ENCODE measurements at regions not wholly inside any gene's neighbourhood (a gene's known extent, or its start where the extent isn't known, plus 50 kb on each side); places are given as distances from the start of the nearest gene placed in this dataset.

DNA sequence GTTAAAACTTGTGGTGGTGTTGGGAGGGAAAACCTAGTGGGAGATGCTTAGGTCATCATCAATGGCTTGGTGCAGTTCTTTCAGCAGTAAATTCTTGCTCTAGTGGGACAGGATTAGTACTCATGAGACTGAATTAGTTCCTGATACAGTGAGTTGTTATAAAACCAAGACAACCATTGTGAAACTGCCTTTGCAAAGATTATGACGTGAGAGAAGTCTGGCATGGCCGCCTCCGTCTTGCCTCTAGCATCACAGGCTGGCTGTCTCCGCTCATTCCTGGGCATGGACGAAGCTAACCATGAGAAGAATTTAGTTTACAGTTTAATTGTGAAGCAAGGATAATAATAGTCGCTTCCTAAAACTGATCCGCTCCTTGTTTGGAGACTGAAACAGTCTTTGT, 186.4 kb downstream of the KIF20B start:
- DNase-seq, result no peak

DNA sequence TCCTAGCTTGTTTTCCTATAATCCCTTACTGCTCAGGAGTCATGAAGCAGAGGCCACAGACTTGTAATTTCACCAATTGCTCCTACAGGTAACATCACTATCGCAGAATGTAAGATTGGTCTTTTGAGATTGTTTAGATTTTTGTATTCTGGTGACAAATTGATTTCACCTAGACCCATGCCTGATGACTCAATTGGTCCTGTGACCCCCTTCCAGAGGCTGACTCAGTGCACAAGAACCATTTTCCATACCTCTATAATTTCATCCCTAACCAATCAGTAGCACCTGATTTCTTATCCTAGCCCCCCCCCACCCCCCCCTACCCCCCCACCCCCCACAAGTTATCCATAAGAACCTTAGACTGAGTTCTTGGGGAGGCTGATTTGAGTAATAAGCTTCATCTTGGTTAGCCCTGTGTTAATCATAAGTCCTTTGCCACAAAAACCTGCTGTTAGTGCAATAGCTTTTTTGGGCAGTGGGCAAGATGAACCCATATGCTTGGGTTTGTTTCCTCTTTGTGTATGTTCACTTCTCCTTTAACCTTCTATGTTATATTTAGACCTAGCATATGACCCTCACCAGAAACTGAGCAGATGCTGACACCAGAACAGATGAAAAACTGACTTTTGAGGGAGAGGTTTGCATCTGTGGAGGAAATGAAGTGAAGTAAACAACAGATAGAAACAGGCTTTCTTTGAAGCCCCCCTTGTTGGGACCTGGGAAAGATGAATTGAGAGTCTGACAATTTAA, 187.1 kb downstream of the KIF20B start:
- no peak for DNase-seq

DNA sequence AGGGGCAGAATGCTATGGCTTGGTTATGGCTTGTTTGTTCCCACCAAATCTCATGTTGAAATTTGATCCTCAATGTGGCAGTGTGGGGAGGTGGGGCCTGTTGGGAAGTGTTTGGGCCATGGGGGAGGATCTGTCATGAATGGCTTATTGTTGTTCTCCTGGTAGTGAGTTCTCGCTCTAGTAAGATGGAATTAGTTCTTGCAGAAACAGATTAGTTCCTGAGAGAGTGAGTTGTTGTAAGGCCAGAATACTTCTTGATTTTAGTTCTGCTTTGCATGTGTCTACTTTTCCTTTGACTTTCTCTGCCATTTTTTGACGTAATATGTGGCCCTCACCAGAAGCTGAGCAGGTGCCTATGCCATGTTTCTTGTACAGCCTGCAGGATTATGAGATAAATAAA, 188.2 kb downstream of the KIF20B start:
- no peak for DNase-seq

DNA sequence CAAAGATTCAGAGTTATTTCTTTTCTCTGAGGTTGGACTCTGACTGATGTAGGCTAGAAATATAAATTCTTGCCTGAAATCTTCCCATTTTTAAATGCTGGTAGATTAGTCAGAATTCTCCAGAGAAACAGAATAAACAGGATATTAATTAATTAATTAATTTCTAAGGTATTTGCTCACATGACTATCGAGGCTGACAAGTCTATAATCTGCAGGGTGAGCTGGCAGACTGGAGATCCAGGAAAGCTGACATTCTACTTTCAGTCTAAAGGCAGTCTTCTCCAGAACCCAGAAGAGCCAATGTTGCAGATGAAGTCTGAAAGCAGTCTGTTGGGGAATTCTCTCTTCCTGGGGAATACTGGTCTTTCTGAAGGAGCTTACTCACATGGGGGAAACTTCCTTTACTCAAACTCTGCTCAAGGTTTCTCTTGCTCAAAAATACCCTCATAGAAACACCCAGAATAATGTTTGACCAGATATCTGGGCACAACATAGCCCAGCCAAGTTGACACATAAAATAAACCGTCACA, 189.7 kb downstream of the KIF20B start:
- no peak for DNase-seq

DNA sequence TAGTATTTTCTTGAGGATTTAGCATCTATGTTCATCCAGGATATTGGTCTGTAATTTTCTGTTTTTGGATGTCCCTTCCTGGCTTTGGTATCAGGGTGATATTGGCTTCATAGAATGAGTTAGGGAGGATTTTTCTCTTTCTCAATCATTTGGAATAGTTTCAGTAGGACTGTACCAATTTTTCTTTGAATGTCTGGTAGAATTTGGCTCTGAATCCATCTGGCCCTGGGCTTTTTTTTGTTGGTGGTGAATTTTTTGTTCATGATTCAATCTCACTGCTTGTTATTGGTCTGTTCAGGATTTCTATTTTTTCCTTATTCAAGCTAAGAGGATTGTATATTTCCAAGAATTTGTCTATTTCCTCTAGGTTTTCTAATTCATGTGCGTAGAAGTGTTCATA, 192.7 kb downstream of the KIF20B start:
- DNase-seq, result no peak

DNA sequence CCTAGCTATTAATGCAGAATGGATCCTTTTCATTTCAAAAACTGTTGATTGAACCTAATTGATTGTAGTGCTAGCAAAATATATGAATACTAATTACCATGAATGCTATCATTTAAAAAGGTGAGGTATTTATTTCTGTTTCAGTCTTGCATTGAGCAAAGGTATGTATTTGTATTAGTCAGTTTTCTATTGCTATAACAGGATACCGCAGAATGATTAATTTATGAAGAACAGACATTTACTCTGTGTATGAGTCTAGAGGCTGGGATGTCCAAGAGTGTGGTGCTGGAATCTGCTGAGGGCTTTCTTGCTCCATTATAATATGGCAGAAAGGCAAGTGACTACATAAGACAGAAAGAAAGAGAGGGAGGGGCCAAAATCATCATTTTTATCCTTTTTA, 199.2 kb downstream of the KIF20B start:
- no peak for DNase-seq

DNA sequence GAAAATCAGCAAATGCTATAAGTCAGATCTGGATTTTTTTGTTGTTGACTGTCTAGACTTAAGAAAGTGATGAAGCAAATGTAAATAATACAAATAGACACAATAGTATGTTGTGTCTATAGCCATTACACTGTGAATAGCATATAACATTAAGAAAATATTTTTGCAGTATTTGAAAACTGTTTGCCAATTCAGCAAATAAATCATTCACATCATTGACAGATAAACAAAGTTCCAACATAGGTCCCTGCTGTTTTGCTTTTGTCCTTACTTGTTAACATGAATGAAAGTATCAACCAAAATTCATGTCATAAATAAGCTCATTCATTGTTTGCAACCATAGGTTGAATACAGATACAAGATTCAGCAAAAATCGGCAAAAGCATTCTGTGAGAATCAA, 200.5 kb downstream of the KIF20B start:
- DNase-seq, result no peak

DNA sequence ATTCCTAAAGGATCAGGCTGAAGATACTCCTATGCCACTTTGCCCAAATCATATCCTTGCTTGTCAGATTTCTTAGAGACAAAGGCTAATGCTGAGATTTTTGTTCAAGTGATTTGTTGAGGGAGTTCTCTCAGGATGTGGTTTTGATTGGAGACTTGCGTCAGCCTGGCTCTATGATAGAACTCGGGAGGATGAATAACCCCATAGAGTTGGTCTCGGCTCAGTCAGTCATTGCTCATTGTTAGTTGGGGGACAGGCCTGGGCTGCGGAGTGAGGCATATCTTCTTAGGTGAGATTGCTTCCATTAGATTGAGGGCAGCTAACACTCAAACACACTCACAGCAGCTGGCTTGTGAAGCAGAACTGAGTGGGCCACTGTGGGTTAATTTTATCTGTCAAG, 203.4 kb downstream of the KIF20B start:
- DNase-seq, result no peak

DNA sequence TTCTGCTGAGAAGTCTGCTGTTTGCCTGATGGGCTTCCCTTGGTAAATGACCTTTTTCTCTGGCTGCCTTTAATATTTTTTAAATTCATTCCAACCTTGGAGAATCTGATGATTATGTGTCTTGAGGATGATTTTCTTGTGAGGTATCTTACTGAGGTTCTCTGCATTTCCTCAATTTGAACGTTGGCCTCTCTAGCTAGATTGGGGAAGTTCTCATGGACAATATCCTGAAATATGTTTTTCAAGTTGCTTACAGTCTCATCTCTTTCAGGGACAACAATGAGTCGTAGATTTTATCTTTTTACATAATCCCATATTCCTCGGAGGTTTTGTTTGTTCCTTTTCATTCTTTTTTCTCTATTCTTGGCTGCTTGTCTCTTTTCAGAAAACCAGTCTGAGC, 208.4 kb downstream of the KIF20B start:
- no peak for DNase-seq

DNA sequence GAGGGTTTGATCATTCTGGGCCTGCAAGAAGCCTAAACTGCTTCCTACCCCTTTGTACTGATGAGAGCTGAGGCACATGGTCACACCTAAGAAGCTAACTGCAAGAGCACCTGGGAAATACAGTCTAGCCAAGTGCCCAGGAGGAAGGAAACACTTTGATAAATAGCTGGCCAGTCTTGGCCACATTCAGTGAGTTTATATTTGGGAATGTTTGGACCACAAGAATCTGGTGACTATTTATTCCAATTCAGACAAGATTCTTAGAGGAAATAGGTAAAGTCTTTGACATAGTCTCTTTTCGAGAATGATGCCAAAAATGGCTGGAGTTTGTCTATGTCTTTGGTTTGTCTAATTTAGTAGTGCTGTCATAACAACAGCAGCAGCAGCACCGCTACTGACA, 213.6 kb downstream of the KIF20B start:
- no peak for DNase-seq

DNA sequence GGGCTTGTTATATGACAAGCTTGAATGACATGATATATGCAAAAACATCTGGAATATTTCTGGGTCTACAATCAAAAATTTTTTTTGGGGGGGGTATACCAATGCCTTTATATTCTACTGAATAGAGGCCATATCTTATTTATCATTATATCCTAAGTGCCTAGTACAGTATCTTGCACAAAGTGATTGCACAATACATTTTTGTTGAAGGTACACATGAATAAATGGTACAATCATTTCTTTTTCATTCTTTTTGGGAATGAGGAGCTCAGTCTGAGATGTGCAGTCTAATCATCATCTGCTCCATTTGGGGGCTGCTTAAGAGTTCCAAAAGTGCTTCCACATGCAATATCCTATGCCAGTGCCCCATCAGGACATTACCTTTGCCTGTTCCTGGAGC, 214.6 kb downstream of the KIF20B start:
- DNase-seq, result no peak

DNA sequence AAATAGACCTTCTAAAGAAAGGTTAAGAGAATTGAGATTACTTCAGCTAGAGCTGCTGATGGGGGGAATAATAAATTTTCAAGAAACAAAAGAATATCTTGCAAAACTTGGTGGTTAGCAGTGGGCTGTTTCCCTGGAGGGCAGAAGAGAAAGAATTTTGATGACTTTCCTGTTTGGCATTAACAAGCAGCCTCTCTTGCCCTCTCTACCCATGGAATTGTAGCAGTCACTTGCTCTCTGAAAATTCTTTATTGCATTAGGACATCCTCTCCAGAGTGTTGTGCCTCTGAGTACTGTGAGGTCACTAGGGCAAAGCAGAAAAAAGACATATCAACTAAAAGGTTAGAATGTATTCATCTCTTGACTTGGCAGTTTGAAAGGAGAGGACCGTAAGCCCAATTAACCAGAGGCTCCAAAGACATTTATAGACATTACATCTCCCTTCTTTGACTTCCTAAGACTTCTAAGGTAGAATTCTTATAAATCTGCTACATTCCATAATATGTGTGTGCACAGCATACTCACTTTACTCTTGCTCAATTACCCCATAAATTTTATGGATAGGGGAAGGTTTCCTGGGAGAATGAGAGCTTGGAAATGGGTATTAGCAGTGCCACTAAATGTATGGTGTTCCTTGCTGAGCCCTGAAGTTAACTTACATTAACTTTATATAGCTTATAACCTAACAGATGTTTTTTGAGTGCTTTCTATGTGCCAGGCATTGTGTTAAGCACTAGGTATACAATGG, 215.3 kb downstream of the KIF20B start:
- DNase-seq, result no peak

DNA sequence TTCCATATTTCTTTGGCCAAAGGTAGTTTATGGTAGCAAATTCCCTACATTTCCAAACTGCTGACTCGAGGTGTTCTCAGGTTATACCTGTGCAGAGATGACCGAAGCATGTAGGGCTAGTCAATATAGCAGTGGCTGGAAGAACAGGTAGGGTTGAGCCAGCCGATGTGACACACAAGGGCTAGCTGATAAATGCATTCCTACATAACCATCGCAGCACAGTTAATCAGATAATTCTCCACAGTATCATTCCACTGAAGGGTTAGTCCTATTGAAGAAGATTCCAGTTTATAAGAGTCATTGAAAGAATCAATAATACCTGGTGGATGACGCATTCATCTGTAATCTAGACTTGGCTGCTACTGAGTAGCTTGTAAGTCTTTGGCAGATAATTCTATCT, 220.0 kb downstream of the KIF20B start:
- DNase-seq, result no peak

DNA sequence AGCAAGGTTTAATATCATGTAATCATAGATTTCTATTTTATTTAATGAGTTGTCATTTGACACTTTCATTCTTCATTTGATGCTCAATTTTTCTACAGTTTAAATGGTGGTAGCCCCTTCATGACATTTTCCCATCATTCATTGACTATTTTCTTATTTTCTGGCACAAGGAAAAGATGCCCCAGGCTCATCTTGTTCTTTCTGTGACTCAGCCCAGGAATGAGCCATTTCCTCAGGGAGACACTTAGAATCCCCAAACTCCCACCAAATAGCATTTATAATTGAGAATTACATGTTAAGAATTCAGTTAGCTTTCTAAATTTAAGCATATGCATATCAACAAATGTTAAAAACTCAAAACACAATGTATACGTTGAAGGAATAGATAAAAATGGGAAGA, 222.3 kb downstream of the KIF20B start:
- DNase-seq, result no peak

DNA sequence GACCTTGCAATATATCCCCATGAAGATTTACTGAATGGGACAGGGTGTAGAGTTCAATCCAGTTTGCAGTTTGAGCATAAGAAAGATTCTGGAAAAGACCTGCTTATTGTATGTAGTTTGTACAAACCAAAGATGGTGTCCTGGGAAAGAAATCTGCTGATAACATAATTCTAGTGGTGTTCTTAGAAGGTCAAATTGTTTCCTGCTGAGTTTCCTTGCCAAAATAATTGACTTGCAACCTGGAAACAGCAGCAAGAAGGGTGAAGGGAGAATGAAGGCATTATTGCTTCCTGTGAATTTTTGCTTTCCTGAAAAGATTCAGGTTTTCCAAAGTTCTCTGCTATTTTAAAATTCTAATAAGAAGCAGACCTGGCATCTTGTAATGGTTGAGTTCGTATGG, 222.9 kb downstream of the KIF20B start:
- DNase-seq, result no peak

DNA sequence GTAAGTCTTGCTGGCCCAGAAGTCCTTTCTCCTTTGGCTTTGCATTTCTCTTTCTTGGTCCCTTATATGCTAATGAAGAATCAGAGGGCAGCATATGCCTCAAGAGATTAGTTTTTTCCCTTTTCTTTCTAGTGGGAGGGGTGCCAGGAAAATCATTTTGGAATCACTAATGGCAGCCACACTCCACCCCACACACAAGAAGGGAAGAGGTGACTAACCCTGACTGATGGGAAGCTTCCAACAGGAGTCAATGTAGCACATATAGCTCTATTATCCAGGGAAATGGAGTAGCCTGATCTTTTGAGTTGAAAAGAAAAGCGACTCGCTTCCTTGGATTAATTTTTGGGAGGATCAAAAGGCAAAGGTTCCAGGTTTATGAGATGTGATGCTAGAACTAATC, 225.3 kb downstream of the KIF20B start:
- DNase-seq, result no peak

DNA sequence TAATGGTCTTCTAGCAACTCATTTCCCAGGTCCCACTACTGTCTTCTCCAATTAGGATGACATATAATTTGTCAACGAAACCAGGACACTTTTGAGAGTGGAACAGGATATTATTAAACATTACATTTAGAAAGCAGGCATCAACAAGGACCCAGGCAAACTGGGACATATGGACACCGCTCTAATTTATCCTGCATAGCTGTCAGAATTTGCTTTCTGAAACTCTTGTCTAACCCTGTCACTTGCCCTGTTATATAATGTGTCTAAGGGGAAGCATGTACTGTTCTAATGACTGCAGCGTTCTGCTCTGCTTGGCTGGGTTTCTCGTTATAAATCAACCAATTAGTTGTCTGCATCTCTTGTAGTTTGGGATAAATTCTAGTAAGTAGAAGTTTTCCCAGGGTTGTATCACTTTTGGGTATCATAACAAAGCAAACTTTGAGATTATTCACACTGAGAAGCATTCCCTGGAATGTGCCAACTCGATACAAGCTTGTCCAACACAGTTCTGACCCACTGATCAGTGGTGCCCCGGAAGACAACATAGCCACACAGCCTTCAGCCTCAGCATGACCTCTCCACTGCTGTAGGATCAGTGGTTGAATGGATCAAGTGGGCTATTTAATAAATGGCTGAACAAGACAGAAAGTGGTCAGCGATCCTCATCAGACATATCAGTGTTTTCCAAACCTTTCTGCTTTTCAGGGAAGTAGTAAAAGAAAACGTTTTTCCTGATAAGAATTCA, 228.1 kb downstream of the KIF20B start:
- DNase-seq, result no peak

DNA sequence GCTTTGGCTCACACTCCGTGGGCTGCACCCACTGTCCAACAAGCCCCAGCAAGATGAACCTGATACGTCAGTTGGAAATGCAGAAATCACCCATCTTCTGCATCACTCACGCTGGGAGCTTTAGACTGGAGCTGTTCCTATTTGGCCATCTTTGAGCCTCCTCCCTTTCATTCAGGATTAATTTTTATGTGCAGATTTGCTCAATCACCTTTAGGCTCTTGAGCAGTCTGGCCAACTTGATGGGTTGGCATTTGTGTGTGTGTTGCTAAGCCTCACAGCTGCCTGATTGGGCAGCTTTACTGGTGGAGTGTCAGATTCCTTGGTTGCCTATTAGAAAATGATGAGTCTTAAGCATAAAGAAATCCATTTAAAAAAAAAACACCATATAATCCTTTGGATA, 236.1 kb downstream of the KIF20B start:
- DNase-seq, result no peak

DNA sequence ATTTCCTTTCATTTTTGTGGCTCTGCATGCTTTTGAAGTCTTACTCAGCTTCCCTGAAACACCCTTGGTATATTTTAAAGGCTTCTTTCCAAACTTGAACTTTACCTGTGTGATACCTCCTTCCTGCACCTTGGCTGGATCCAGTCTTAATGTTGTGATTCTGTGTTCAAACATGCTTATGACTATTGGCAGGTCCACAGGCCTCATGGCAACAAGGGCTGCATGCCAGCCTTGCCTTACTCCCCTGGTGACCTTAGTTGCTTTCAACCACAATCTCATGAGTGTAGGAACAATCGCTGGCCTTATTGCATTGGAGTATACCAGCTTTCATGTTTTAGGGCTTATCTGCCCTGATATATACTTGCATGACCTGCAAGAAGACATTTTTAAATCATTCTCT, 238.7 kb downstream of the KIF20B start:
- no peak for DNase-seq

DNA sequence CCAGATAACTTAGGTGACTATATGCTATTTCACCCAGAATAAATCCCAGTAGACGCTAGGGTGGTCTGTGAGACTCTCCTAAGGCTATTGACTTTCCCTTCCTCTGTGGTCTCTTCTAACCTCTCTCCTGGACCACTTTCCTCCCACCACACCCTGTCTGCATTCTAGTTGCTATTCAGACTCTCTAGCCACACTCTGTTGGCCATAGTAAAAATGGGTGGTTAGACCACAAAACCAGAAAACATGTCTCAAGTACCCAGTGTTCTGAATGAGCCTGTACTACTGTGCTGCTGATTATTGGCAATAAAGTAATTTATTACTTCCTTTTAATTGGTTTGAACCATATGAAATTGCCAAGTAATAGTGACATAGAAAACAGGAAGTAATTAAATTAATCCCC, 240.8 kb downstream of the KIF20B start:
- DNase-seq, result no peak

DNA sequence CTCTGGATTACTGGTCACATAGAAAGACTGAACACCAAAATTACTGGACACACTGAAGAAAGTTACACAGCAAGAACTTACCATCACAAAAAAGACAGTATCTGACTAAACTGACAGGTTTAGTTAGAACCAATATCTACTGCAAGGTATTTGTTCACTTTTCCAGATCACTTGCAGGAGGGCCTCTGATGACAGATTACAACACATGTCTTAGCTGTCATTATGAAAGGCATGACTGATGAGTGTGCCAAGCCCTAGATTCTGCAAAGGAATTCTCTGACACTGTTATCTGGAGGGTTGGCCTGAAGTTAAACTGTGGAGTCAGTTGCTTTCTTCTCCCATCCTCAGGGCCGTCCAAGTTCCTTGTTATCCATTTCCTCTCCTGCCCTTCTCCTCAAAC, 242.7 kb downstream of the KIF20B start:
- DNase-seq, result no peak

DNA sequence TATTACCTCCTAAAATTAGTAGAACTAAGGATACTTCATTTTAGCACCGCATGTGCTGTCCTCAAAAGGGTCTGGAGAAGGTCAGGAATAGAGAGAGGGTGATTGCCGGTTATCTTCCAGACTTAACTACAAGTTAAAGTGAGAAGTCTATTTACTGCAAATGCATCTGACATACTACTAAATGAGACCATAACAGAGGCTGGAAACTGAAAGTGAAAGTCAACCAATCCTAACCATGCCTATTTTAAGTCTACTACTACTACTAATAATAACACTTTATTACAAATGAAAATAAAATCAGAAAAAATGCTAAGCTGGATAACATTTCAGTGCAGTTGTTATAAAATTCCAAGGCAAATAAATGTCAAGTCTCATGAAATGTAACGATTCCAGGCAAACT, 244.7 kb downstream of the KIF20B start:
- no peak for DNase-seq

DNA sequence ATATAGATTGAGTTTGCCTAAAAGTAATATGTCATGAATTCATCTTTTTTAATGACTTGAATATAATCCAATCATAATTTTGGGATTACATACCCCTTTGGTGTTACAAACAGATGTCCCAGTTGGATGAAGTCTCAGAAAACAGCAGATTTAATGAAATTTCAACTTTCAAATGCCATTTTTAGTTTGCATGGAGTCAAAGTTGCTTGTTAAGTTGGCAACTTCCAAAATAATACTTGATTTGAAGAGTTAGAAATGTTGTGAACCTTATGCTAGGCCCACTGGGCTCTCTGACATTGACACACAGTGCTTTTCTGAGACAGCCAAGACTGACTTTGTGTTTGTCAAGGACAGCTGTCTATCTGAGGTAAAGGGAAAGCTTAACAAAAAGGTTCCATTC, 248.1 kb downstream of the KIF20B start:
- DNase-seq, result no peak

DNA sequence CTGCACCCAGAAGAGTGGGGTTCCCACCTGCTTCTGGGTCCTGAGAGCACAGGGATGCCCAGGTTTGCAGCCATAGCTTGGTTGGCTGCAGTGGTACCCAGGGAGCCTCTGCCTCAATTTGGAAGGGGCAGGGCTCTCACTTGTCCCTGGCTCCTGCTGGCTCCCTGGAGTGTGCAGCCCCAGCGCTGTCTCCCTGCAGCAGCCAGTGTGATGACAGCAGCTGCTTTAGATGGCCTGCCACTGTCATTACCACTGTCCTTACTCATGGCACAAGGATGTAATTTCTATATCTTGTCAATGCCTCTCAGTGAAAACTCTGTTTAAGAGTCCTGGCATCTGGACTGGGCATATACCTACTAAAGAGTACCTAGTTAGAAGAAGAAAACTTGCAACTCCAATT, 250.9 kb downstream of the KIF20B start:
- DNase-seq, result no peak
